ENCODE measurements at regions not wholly inside any gene's neighbourhood (a gene's known extent, or its start where the extent isn't known, plus 50 kb on each side); places are given as distances from the start of the nearest gene placed in this dataset.
"Not testable (repeated sequence)": the region's sequence is repeated elsewhere in the genome, so short reads cannot be mapped to it uniquely, and the experiment has no call there.

DNA sequence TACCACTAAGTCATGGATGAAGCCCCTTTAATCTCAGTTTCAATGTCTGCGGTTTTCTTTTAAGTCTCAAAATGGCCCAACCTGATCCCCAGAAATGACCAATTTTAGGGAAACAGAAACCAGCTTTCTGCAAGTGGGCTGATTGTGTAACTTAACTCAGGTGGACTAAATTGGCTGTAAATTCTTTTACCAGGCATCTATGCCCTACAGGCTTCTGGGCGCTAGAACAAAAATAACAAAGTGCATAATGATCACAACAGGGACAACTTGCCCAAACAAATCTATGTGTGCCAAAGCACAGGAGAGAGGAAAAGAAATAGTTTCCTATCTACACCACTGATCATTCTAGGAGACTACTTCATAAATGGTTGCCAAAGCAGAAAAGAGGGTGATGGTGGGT, 112.3 kb upstream of the SETBP1 start:
- POLR2A ChIA-PET, result no interaction called here
- Mint-ChIP-seq H3K4me3 (no peak overlapping the region), H3K27me3 (no peaks in the 10 kb centered on the region), H3K9me3 (ENCODE audit: low read depth) (no peaks in the 10 kb centered on the region), H3K4me1 (no peaks in the 10 kb centered on the region), H3K27ac (no peak overlapping the region), H3K36me3 (ENCODE audit: low read depth) (no peaks in the 10 kb centered on the region)
- ATAC-seq, result no peak
- intact Hi-C loops (cut with DNase I, micrococcal nuclease), result no loop called here
- CTCF ChIA-PET, result interaction anchor here (0.6 kb wide), 1 partner anchor 645 kb away, joined by 3 read pairs; no protein-coding TSS in a partner anchor
- DNase-seq, result no peak

DNA sequence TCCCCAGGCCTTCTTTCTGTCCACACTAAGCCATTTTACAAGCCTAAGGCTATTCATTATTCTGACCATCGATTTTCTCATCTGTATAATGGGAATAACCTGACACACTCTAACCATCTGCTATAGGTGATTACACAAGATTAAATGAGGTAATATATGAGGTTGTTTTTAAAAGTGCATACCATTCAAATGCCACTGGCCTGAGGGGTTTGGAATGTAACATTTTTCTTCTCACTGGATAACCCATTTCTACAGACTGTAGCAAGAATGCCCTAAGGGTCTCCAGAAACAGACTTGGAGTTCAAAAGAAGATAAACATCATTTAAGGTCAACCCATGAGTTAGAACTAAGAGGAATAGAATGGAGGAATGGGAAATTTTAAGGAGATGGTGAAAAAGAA, 111.7 kb upstream of the SETBP1 start:
- no peak overlapping the region for H3K27ac Mint-ChIP-seq
- DNase-seq (no peak), ATAC-seq (no peak)
- H3K4me1 Mint-ChIP-seq, result no peaks in the 10 kb centered on the region
- ChIA-PET POLR2A (no interaction called here), CTCF (interaction anchor here (0.5 kb wide), 1 partner anchor 952 kb away, joined by 5 read pairs; no protein-coding TSS in a partner anchor)
- H3K27me3 Mint-ChIP-seq, result no peaks in the 10 kb centered on the region
- H3K4me3 Mint-ChIP-seq, result no peak overlapping the region
- H3K9me3 Mint-ChIP-seq (ENCODE audit: low read depth), result no peaks in the 10 kb centered on the region
- no peaks in the 10 kb centered on the region for H3K36me3 Mint-ChIP-seq (ENCODE audit: low read depth)
- intact Hi-C loops (cut with DNase I, micrococcal nuclease), result no loop called here

- Mint-ChIP-seq H3K27ac (no peak overlapping the region), H3K36me3 (ENCODE audit: low read depth) (no peaks in the 10 kb centered on the region), H3K9me3 (ENCODE audit: low read depth) (no peaks in the 10 kb centered on the region), H3K4me3 (no peak overlapping the region), H3K4me1 (no peaks in the 10 kb centered on the region), H3K27me3 (no peaks in the 10 kb centered on the region)
- intact Hi-C loops (cut with DNase I, micrococcal nuclease), result no loop called here
- POLR2A ChIA-PET, result no interaction called here
- CTCF ChIA-PET, result interaction anchor here (0.5 to 1.8 kb wide), 3 partner anchors 10 to 951 kb away, joined by 3 to 7 read pairs (median 5); no protein-coding TSS in a partner anchor
- DNase-seq (no peak), ATAC-seq (no peak)
Observed at GRCh38 chr18:44569391-44570055, 111.2 kb upstream of the SETBP1 start.

GRCh38 chr18:44579028-44579702, 101.5 kb upstream of the SETBP1 start:
- peaks cover 5% of the 10 kb centered on the region for H3K27me3 Mint-ChIP-seq
- no peak for DNase-seq
- no peak overlapping the region for H3K4me3 Mint-ChIP-seq
- no peak for ATAC-seq
- H3K36me3 Mint-ChIP-seq (ENCODE audit: low read depth), result no peaks in the 10 kb centered on the region
- no peaks in the 10 kb centered on the region for H3K9me3 Mint-ChIP-seq (ENCODE audit: low read depth)
- ChIA-PET CTCF (interaction anchor here (0.6 to 1.9 kb wide), 5 partner anchors 9 to 841 kb away, joined by 3 to 7 read pairs (median 4); no protein-coding TSS in a partner anchor), POLR2A (no interaction called here)
- peaks cover 3% of the 10 kb centered on the region for H3K4me1 Mint-ChIP-seq
- no peak overlapping the region for H3K27ac Mint-ChIP-seq
- intact Hi-C loops (cut with DNase I, micrococcal nuclease), result loop anchor here (1.0 to 5.0 kb wide), 2 partner anchors 633 kb away; no protein-coding TSS in a partner anchor

DNA sequence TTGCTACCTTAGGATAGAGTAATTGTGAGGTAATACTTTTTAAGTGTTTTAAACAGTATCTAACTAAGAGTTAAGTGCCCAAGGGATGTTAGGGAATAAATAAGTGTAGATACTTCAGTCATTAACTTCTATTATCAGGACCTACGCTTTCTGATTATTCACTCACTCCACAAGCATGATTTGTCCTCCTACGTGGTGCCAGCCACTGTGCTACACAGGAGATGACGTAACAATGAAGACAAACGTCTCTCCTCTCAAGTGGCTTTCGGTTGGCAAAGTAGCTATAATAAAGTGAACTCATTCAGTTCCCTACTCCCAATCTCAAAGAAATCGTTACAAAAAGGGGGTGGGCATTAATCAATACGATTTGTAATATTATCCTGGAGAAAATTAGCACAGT, 100.9 kb upstream of the SETBP1 start:
- CTCF ChIA-PET, result interaction anchor here (0.6 to 1.9 kb wide), 3 partner anchors 10 to 840 kb away, joined by 3 to 7 read pairs (median 4); no protein-coding TSS in a partner anchor

DNA sequence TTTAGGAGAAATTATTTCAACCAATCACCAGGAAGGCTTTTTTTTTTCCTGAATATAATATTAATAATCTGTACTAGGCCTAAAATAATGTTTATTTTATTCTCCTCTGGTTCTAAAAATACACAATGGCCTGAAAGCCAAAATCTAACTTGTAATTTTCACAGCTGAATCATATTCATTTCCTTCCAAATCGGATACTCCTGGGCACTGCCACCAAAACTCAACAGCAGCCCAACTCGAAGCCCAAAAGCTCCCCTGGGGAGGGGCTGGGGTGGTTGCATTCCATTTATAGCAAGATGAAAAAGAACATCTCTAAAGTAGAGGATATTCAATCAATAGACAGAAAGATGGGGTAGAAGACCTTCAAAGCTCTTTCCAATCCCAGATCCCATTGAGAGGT, 100.5 kb upstream of the SETBP1 start:
- Mint-ChIP-seq H3K9me3 (ENCODE audit: low read depth) (no peaks in the 10 kb centered on the region), H3K4me3 (no peak overlapping the region), H3K36me3 (ENCODE audit: low read depth) (no peaks in the 10 kb centered on the region), H3K27ac (no peak overlapping the region), H3K4me1 (peaks cover 3% of the 10 kb centered on the region), H3K27me3 (peaks cover 5% of the 10 kb centered on the region)
- ChIA-PET CTCF (interaction anchor here (1.9 kb wide), 1 partner anchor 10 kb away, joined by 7 read pairs; no protein-coding TSS in a partner anchor), POLR2A (no interaction called here)
- intact Hi-C loops (cut with DNase I, micrococcal nuclease), result no loop called here
- ATAC-seq, result no peak
- no peak for DNase-seq

More for the DNA sequence above, 100.9 kb upstream of the SETBP1 start:
- no peak overlapping the region for H3K4me3 Mint-ChIP-seq
- ATAC-seq, result no peak
- no peaks in the 10 kb centered on the region for H3K9me3 Mint-ChIP-seq (ENCODE audit: low read depth)
- H3K27ac Mint-ChIP-seq, result no peak overlapping the region
- peaks cover 3% of the 10 kb centered on the region for H3K4me1 Mint-ChIP-seq
- H3K27me3 Mint-ChIP-seq, result peaks cover 5% of the 10 kb centered on the region
- DNase-seq, result no peak
- POLR2A ChIA-PET, result no interaction called here
- H3K36me3 Mint-ChIP-seq (ENCODE audit: low read depth), result no peaks in the 10 kb centered on the region
- intact Hi-C loops (cut with DNase I, micrococcal nuclease), result loop anchor here (1.0 to 5.0 kb wide), 2 partner anchors 633 kb away; no protein-coding TSS in a partner anchor

- POLR2A ChIA-PET; H3K36me3 Mint-ChIP-seq (ENCODE audit: low read depth); H3K27ac Mint-ChIP-seq; H3K4me3 Mint-ChIP-seq; H3K4me1 Mint-ChIP-seq; H3K9me3 Mint-ChIP-seq (ENCODE audit: low read depth); H3K27me3 Mint-ChIP-seq; intact Hi-C loops (cut with DNase I, micrococcal nuclease); DNase-seq; ATAC-seq: not testable (repeated sequence)
- CTCF ChIA-PET, result interaction anchor here (1.9 kb wide), 1 partner anchor 11 kb away, joined by 7 read pairs; no protein-coding TSS in a partner anchor
Observed at GRCh38 chr18:44580782-44581181, 99.9 kb upstream of the SETBP1 start.

- no peak overlapping the region for H3K4me3 Mint-ChIP-seq
- peaks cover 3% of the 10 kb centered on the region for H3K4me1 Mint-ChIP-seq
- DNase-seq (no peak), ATAC-seq (no peak)
- intact Hi-C loops (cut with DNase I, micrococcal nuclease), result no loop called here
- H3K9me3 Mint-ChIP-seq (ENCODE audit: low read depth), result no peaks in the 10 kb centered on the region
- CTCF ChIA-PET, result interaction anchor here (0.6 to 1.0 kb wide), 2 partner anchors 35 to 490 kb away, joined by 3 read pairs; no protein-coding TSS in a partner anchor
- peaks cover 5% of the 10 kb centered on the region for H3K27me3 Mint-ChIP-seq
- H3K36me3 Mint-ChIP-seq (ENCODE audit: low read depth), result no peaks in the 10 kb centered on the region
- no peak overlapping the region for H3K27ac Mint-ChIP-seq
- POLR2A ChIA-PET, result no interaction called here
Observed at GRCh38 chr18:44582456-44582855, 98.2 kb upstream of the SETBP1 start.

- Mint-ChIP-seq H3K36me3 (ENCODE audit: low read depth) (no peaks in the 10 kb centered on the region), H3K4me1 (peaks cover 6% of the 10 kb centered on the region), H3K9me3 (ENCODE audit: low read depth) (no peaks in the 10 kb centered on the region), H3K27ac (no peak overlapping the region), H3K4me3 (no peak overlapping the region), H3K27me3 (peaks cover 5% of the 10 kb centered on the region)
- DNase-seq, result no peak
- intact Hi-C loops (cut with DNase I, micrococcal nuclease), result no loop called here
- ATAC-seq, result no peak
- ChIA-PET POLR2A (no interaction called here), CTCF (no interaction called here)
Observed at GRCh38 chr18:44584900-44585299, 95.8 kb upstream of the SETBP1 start.

DNA sequence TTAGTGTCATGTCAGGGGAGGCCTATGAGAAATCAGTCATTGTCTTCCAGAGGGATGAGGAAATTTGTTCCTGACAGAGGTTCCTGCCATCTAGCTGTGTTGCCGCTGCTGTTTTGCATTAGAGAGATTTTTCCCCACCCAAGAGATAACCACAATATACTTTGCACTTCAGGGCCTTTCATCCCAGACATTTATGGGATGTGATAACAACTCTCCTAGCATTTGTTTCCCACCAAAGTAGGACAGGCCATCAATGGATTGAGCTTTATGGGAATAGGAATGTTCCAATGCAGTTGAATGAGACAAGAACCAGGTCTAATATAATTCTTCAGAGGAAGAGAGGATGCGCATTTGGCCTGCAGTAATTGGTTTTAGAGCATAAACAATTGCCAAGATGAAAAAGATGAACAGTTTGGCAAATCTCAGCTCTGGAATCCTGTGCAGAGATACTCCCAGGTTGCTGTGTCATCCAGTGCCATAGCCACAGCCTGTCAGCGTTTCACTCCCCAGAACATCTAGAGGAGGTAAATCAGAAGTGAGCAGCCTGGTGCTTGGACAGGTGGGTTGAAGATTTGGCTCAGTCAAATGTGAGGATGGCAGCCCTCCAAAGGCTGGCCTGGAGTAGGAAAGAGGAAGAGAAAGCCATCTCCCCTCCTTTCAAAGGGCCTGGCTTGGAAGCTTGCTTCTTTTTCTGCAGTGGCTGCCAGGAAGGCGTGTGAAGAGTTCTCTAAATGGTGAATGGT, 93.7 kb upstream of the SETBP1 start:
- peaks cover 2% of the 10 kb centered on the region for H3K27me3 Mint-ChIP-seq
- H3K4me3 Mint-ChIP-seq, result no peak overlapping the region
- ChIA-PET CTCF (interaction anchor here (0.6 to 1.0 kb wide), 2 partner anchors 17 to 869 kb away, joined by 3 read pairs; no protein-coding TSS in a partner anchor), POLR2A (no interaction called here)
- no peak overlapping the region for H3K27ac Mint-ChIP-seq
- peaks cover 4% of the 10 kb centered on the region for H3K4me1 Mint-ChIP-seq
- H3K36me3 Mint-ChIP-seq (ENCODE audit: low read depth), result no peaks in the 10 kb centered on the region
- DNase-seq, result no peak
- no peak for ATAC-seq
- H3K9me3 Mint-ChIP-seq (ENCODE audit: low read depth), result no peaks in the 10 kb centered on the region
- intact Hi-C loops (cut with DNase I, micrococcal nuclease), result no loop called here

- Mint-ChIP-seq H3K4me3 (no peak overlapping the region), H3K27me3 (peaks cover 6% of the 10 kb centered on the region), H3K27ac (no peak overlapping the region), H3K9me3 (ENCODE audit: low read depth) (no peaks in the 10 kb centered on the region), H3K36me3 (ENCODE audit: low read depth) (no peaks in the 10 kb centered on the region), H3K4me1 (peaks cover 4% of the 10 kb centered on the region)
- ChIA-PET CTCF (interaction anchor here (0.6 kb wide), 1 partner anchor 74 kb away, joined by 3 read pairs; no protein-coding TSS in a partner anchor), POLR2A (no interaction called here)
- DNase-seq (no peak), ATAC-seq (no peak)
- intact Hi-C loops (cut with DNase I, micrococcal nuclease), result no loop called here
Observed at GRCh38 chr18:44588508-44588907, 92.2 kb upstream of the SETBP1 start.
